ENCODE measurements at regions not wholly inside any gene's neighbourhood (a gene's known extent, or its start where the extent isn't known, plus 50 kb on each side); places are given as distances from the start of the nearest gene placed in this dataset.

DNA sequence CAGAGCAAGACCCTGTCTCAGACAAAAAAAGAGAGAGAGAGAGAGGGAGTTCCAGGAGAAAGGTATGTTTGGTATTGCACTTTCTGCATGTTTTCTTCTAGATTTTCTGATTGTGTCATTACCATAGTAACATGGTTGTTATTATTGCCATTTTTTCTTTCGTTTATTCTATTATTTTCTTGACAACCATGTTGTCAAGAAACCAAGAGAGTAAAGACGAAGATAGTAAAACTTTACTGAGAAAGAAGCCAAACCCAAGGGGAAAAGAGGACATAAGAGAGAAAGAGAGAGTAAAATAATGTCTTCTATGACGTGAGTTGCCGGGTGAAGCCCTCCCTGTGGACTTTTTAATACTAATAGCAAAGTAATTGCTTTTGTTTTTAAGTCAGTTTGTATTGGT, 1186.0 kb upstream of the SEL1L start:
- ChIA-PET POLR2A (no interaction called here), CTCF (ENCODE audit: unreplicated experiment) (no interaction called here)
- Histone ChIP-seq H3K4me3 (ENCODE audit: low read depth, low read length, poor library complexity, severe bottlenecking) (no peak overlapping the region), H3K9me2 (ENCODE audit: insufficient read depth, low read length) (no peaks in the 10 kb centered on the region), H3K36me3 (ENCODE audit: insufficient read depth, low read length) (no peaks in the 10 kb centered on the region), H4K20me1 (ENCODE audit: insufficient read depth, low read length) (no peaks in the 10 kb centered on the region), H3K4me2 (ENCODE audit: low read length) (no peak overlapping the region), H3K79me2 (ENCODE audit: insufficient read depth, low read depth, low read length) (no peaks in the 10 kb centered on the region), H3K4me1 (ENCODE audit: insufficient read depth, low read length, poor library complexity, severe bottlenecking) (no peaks in the 10 kb centered on the region), H3K27ac (ENCODE audit: low read depth, low read length, poor library complexity, severe bottlenecking) (no peak overlapping the region), H2AFZ (ENCODE audit: low read length) (no peak overlapping the region), H3K9me3 (ENCODE audit: low read length) (no peaks in the 10 kb centered on the region)
- intact Hi-C loops (cut with micrococcal nuclease; ENCODE audit: unreplicated experiment) = loop anchor here (10.0 kb wide), 2 partner anchors 355 to 745 kb away; no protein-coding TSS in a partner anchor
- BruUV-seq (replicated peaks) = no TSS peak
- TF ChIP-seq, protein P1, sequence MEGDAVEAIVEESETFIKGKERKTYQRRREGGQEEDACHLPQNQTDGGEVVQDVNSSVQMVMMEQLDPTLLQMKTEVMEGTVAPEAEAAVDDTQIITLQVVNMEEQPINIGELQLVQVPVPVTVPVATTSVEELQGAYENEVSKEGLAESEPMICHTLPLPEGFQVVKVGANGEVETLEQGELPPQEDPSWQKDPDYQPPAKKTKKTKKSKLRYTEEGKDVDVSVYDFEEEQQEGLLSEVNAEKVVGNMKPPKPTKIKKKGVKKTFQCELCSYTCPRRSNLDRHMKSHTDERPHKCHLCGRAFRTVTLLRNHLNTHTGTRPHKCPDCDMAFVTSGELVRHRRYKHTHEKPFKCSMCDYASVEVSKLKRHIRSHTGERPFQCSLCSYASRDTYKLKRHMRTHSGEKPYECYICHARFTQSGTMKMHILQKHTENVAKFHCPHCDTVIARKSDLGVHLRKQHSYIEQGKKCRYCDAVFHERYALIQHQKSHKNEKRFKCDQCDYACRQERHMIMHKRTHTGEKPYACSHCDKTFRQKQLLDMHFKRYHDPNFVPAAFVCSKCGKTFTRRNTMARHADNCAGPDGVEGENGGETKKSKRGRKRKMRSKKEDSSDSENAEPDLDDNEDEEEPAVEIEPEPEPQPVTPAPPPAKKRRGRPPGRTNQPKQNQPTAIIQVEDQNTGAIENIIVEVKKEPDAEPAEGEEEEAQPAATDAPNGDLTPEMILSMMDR (conservative IDR thresholded peaks at IDR 0.05; ENCODE audit: low read length) = no peak
- TF ChIP-seq EZH2phosphoT487 (IDR thresholded peaks at IDR 0.05; ENCODE audit: borderline replicate concordance, low read depth, low read length) = no peak
- no peak for DNase-seq (ENCODE audit: low spot score)

DNA sequence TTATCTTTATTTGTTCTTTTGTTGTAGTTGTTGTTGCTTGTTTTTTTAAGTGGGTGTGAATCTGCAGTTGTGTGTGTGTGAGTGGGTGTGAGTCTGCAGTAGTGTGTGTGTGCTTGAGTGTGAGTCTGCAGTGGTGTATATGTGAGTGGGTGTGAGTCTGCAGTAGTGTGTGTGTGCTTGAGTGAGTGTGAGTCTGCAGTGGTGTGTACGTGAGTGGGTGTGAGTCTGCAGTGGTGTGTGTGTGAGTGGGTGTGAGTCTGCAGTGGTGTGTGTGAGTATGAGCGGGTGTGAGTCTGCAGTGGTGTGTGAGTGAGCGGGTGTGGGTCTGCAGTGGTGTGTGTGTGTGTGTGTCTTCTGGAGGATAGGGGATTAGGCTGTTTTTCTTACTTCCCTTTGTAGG, 1186.8 kb upstream of the SEL1L start:
- ChIA-PET POLR2A (no interaction called here), CTCF (ENCODE audit: unreplicated experiment) (no interaction called here)
- Histone ChIP-seq H2AFZ (ENCODE audit: low read length) (no peak overlapping the region), H3K27ac (ENCODE audit: low read depth, low read length, poor library complexity, severe bottlenecking) (no peak overlapping the region), H3K9me2 (ENCODE audit: insufficient read depth, low read length) (no peaks in the 10 kb centered on the region), H3K9me3 (ENCODE audit: low read length) (no peaks in the 10 kb centered on the region), H3K36me3 (ENCODE audit: insufficient read depth, low read length) (no peaks in the 10 kb centered on the region), H3K4me2 (ENCODE audit: low read length) (no peak overlapping the region), H3K79me2 (ENCODE audit: insufficient read depth, low read depth, low read length) (no peaks in the 10 kb centered on the region), H3K4me3 (ENCODE audit: low read depth, low read length, poor library complexity, severe bottlenecking) (no peak overlapping the region), H3K4me1 (ENCODE audit: insufficient read depth, low read length, poor library complexity, severe bottlenecking) (no peaks in the 10 kb centered on the region), H4K20me1 (ENCODE audit: insufficient read depth, low read length) (no peaks in the 10 kb centered on the region)
- BruUV-seq (replicated peaks) = no TSS peak
- TF ChIP-seq, protein P1 (conservative IDR thresholded peaks at IDR 0.05; ENCODE audit: low read length) = no peak
- TF ChIP-seq EZH2phosphoT487 (IDR thresholded peaks at IDR 0.05; ENCODE audit: borderline replicate concordance, low read depth, low read length) = no peak
- intact Hi-C loops (cut with micrococcal nuclease; ENCODE audit: unreplicated experiment) = no loop called here
- DNase-seq (ENCODE audit: low spot score) = no peak

- Histone ChIP-seq H4K20me1 (ENCODE audit: insufficient read depth, low read length) (no peaks in the 10 kb centered on the region), H3K36me3 (ENCODE audit: insufficient read depth, low read length) (no peaks in the 10 kb centered on the region), H3K4me2 (ENCODE audit: low read length) (no peak overlapping the region), H3K27ac (ENCODE audit: low read depth, low read length, poor library complexity, severe bottlenecking) (no peak overlapping the region), H3K9me2 (ENCODE audit: insufficient read depth, low read length) (no peaks in the 10 kb centered on the region), H3K9me3 (ENCODE audit: low read length) (no peaks in the 10 kb centered on the region), H2AFZ (ENCODE audit: low read length) (no peak overlapping the region), H3K4me3 (ENCODE audit: low read depth, low read length, poor library complexity, severe bottlenecking) (no peak overlapping the region), H3K79me2 (ENCODE audit: insufficient read depth, low read depth, low read length) (no peaks in the 10 kb centered on the region), H3K4me1 (ENCODE audit: insufficient read depth, low read length, poor library complexity, severe bottlenecking) (no peaks in the 10 kb centered on the region)
- TF ChIP-seq, protein P1 (conservative IDR thresholded peaks at IDR 0.05; ENCODE audit: low read length) = no peak
- no peak for TF ChIP-seq EZH2phosphoT487 (IDR thresholded peaks at IDR 0.05; ENCODE audit: borderline replicate concordance, low read depth, low read length)
- POLR2A ChIA-PET = no interaction called here
- DNase-seq (ENCODE audit: low spot score) = no peak
- CTCF ChIA-PET (ENCODE audit: unreplicated experiment) = no interaction called here
- no TSS peak for BruUV-seq (replicated peaks)
- intact Hi-C loops (cut with micrococcal nuclease; ENCODE audit: unreplicated experiment) = no loop called here
These were observed 1187.3 kb upstream of the SEL1L start for GRCh38 chr14:82720946-82721345.

All from OCI-LY7 (cell line).